GM12878 (cell line): ENCODE measurements at regions not wholly inside any gene's neighbourhood (a gene's known extent, or its start where the extent isn't known, plus 50 kb on each side); places are given as distances from the start of the nearest gene placed in this dataset.

Source experiments
- ATAC-seq: fragments of 200-7000 bp; cut with Tn5 transposase; 3 replicates; pipeline ENCODE4 v1.9.1; 2020; ENCODE audit warnings: mild to moderate bottlenecking, moderate library complexity
- BruUV-seq: library from RNA; stranded (reverse); fragments of 400-500 nt; replicated peaks from 2 replicates; lab custom pipeline; 2021; lab: Mats Ljungman, UMichigan
- CTCF ChIA-PET: fragments of 300-600 bp; sonication (Branson Sonifier 250); formaldehyde crosslinking; extraction: SDS; loops from one replicate; lab custom pipeline; 2021; ENCODE audit warnings: inconsistent platforms; lab: Yijun Ruan, JAX
- POLR2A ChIA-PET: fragments of 350-600 bp; formaldehyde crosslinking; extraction: SDS; loops from one replicate; lab custom pipeline; 2021; ENCODE audit warnings: inconsistent platforms; lab: Charles Lee
- RAD21 ChIA-PET: fragments of 300-600 bp; sonication (Branson Sonifier 250); formaldehyde crosslinking; loops from one replicate; lab custom pipeline; 2023; ENCODE audit warnings: antibody characterized with exemption; ENCODE audit not compliant: unreplicated experiment; lab: Charles Lee
- SMC1A ChIA-PET: fragments of 300-600 bp; sonication (Branson Sonifier 250); formaldehyde crosslinking; loops from one replicate; lab custom pipeline; 2023; ENCODE audit not compliant: unreplicated experiment, uncharacterized antibody; lab: Charles Lee
- DNase-seq: peaks from one replicate; pipeline ENCODE4 v3.0.0-alpha.2; 2011; ENCODE audit warnings: low read depth, low spot score
- FAIRE-seq: peaks from 3 replicates; lab custom pipeline; 2011; peaks lifted over from hg19 to GRCh38; lab: Jason Lieb, UNC
- H2AFZ ChIP-seq: 2 replicates; pipeline ENCODE4 v1.6.0; 2011; ENCODE audit warnings: low read depth, low read length, control low read depth; ENCODE audit not compliant: control insufficient read depth
- H3K27ac ChIP-seq: 2 replicates; pipeline ENCODE4 v1.5.1; 2011; ENCODE audit warnings: control low read depth; ENCODE audit not compliant: control insufficient read depth, insufficient read depth
- H3K27me3 ChIP-seq, 2 experiments: replicated peaks in 1 of 2; 2 replicates each; pipeline versions ENCODE4 v1.6.0 to v1.6.1; 2011; ENCODE audit warnings: low read length in 1 of 2; ENCODE audit not compliant: control insufficient read depth in 2 of 2, insufficient read depth in 2 of 2
- H3K36me3 ChIP-seq, 2 experiments: 2 replicates each; pipeline ENCODE4 v1.5.1; 2011; ENCODE audit warnings: low read length in 1 of 2; ENCODE audit not compliant: control insufficient read depth in 2 of 2, insufficient read depth in 2 of 2
- H3K4me1 ChIP-seq: 2 replicates; pipeline ENCODE4 v1.6.1; 2011; ENCODE audit warnings: mild to moderate bottlenecking, low read length, moderate library complexity, mixed read lengths; ENCODE audit not compliant: control insufficient read depth, insufficient read depth
- H3K4me2 ChIP-seq: 2 replicates; pipeline ENCODE4 v1.6.0; 2011; ENCODE audit warnings: control low read depth; ENCODE audit not compliant: control insufficient read depth, insufficient read depth
- H3K4me3 ChIP-seq: fragments of 200-600 bp; sonication (generic); 2 replicates; pipeline ENCODE4 v1.5.1; 2016
- H3K79me2 ChIP-seq: 2 replicates; pipeline ENCODE4 v1.6.0; 2011; ENCODE audit warnings: low read length; ENCODE audit not compliant: control insufficient read depth, insufficient read depth
- H3K9ac ChIP-seq: 2 replicates; pipeline ENCODE4 v1.8.0; 2011; ENCODE audit warnings: low read length, control low read depth, mixed read lengths; ENCODE audit not compliant: control insufficient read depth, insufficient read depth
- H3K9me3 ChIP-seq: replicated peaks from 3 replicates; pipeline ENCODE4 v1.5.1; 2011; ENCODE audit warnings: mild to moderate bottlenecking, low read length; ENCODE audit not compliant: control insufficient read depth, insufficient read depth
- H4K20me1 ChIP-seq: 2 replicates; pipeline ENCODE4 v1.6.0; 2011; ENCODE audit not compliant: control insufficient read depth, insufficient read depth
- CTCF ChIP-seq, 3 experiments: IDR thresholded peaks in 2 of 3; conservative IDR thresholded peaks in 1 of 3; 2 replicates each; pipeline ENCODE4 v1.5.1; 2011; ENCODE audit warnings: low read depth in 3 of 3, low read length in 3 of 3, mild to moderate bottlenecking in 3 of 3, control low read depth in 2 of 3, moderate library complexity in 2 of 3, inconsistent platforms in 1 of 3, mixed read lengths in 1 of 3; ENCODE audit not compliant: control insufficient read depth in 2 of 3, insufficient read depth in 1 of 3; ENCODE audit errors: extremely low read depth in 1 of 3
- RAD21 ChIP-seq: IDR thresholded peaks from 2 replicates; pipeline ENCODE4 v1.6.1; 2011; ENCODE audit warnings: mild to moderate bottlenecking, low read depth, low read length, moderate library complexity; ENCODE audit not compliant: insufficient read depth
- RELA ChIP-seq: fragments of 450-650 bp; IDR thresholded peaks from 2 replicates; pipeline ENCODE4 v1.8.0; 2014; ENCODE audit warnings: borderline replicate concordance; ENCODE audit not compliant: partially characterized antibody
- SMAD1 ChIP-seq: fragments of 450-650 bp; IDR thresholded peaks from 2 replicates; pipeline ENCODE4 v1.6.1; 2018; ENCODE audit warnings: mild to moderate bottlenecking, low read depth; ENCODE audit not compliant: partially characterized antibody
- ZNF384 ChIP-seq: IDR thresholded peaks from 2 replicates; pipeline ENCODE4 v1.6.1; 2012; ENCODE audit warnings: low read depth, mild to moderate bottlenecking, low read length, improper control_type of control experiment, borderline replicate concordance
- WGBS: methylation state at CpG from one replicate; pipeline ENCODE4 v1.1.6; 2016; ENCODE audit warnings: low lambda C conversion rate; ENCODE audit not compliant: insufficient replicate concordance, insufficient coverage; ENCODE audit errors: missing lambda C conversion rate; 5-methylcytosine and 5-hydroxymethylcytosine counted together
- in situ Hi-C: fragments of 300-500 bp; cut with MboI; formaldehyde crosslinking; loops from 9 replicates; pipeline ENCODE4 v1.14.3; 2018; ENCODE audit warnings: mixed read lengths
- intact Hi-C: fragments of 100-400 bp; cut with micrococcal nuclease; formaldehyde crosslinking; loops from one replicate; pipeline ENCODE4 v1.14.2; 2022; ENCODE audit not compliant: unreplicated experiment

GRCh38 chr16:49000594-49000993 lies 281.0 kb downstream of the CBLN1 start:
- Histone ChIP-seq H3K79me2 (no peaks in the 10 kb centered on the region), H2AFZ (no peak overlapping the region), H3K27me3 (peaks cover 0 to 2% of the 10 kb centered on the region in 2 experiments; a peak in 1 of 4 replicates), H3K9me3 (no peaks in the 10 kb centered on the region), H3K4me1 (no peaks in the 10 kb centered on the region), H4K20me1 (no peaks in the 10 kb centered on the region), H3K9ac (no peak overlapping the region), H3K36me3 (no peaks in the 10 kb centered on the region), H3K27ac (no peak overlapping the region), H3K4me3 (no peak overlapping the region), H3K4me2 (no peak overlapping the region)
- 25% methylated on average over 7 of the region's 10 CpGs for WGBS
- ChIA-PET RAD21 (no interaction called here), POLR2A (no interaction called here), SMC1A (no interaction called here), CTCF (no interaction called here)
- BruUV-seq: no TSS peak
- TF ChIP-seq SMAD1 (no peak), RELA (no peak), ZNF384 (peak; percentile 69; the same call in 1 of the 2 replicates), RAD21 (peak; percentile 26; the same call in 1 of the 2 replicates), CTCF (IDR thresholded peaks at IDR 0.05 in 2 of 3, conservative IDR thresholded peaks at IDR 0.05 in 1 of 3; ENCODE audit: control insufficient read depth in 2 of 3, extremely low read depth in 1 of 3, insufficient read depth in 1 of 3, low read depth in 3 of 3, low read length in 3 of 3) (peak; percentile 28 to 64 (median 58))
- DNase-seq (no peak), FAIRE-seq (no peak), ATAC-seq (no peak)
- intact Hi-C loops: no loop called here
- in situ Hi-C loops: no loop called here
